Spinal cord (tissue), 9 donors: ENCODE measurements at regions not wholly inside any gene's neighbourhood (a gene's known extent, or its start where the extent isn't known, plus 50 kb on each side); places are given as distances from the start of the nearest gene placed in this dataset.

Source experiments
- DNase-seq, 6 donors: peaks; one replicate each; pipeline versions ENCODE4 v3.0.0 to v3.0.0-alpha.2; 2013 to 2015; ENCODE audit warnings: low spot score in 6 of 6, low read depth in 4 of 6
- H3K27ac ChIP-seq: one replicate; pipeline ENCODE4 v1.5.1; 2013; ENCODE audit warnings: low read depth, low read length, control low read depth
- H3K27me3 ChIP-seq: one replicate; pipeline ENCODE4 v1.6.1; 2013; ENCODE audit warnings: low read length; ENCODE audit not compliant: control insufficient read depth, insufficient read depth
- H3K36me3 ChIP-seq: one replicate; pipeline ENCODE4 v1.6.1; 2013; ENCODE audit warnings: low read length; ENCODE audit not compliant: control insufficient read depth, insufficient read depth
- H3K4me1 ChIP-seq: one replicate; pipeline ENCODE4 v1.6.1; 2013; ENCODE audit warnings: low read length; ENCODE audit not compliant: control insufficient read depth, insufficient read depth
- H3K4me3 ChIP-seq: one replicate; pipeline ENCODE4 v1.5.1; 2013; ENCODE audit warnings: low read depth, low read length, control low read depth
- H3K9me3 ChIP-seq: one replicate; pipeline ENCODE4 v1.6.1; 2013; ENCODE audit warnings: low read length; ENCODE audit not compliant: control insufficient read depth, insufficient read depth
- WGBS: methylation state at CpG from one replicate; pipeline ENCODE4 v1.1.5; 2013; ENCODE audit warnings: missing lambda C conversion rate; ENCODE audit not compliant: insufficient coverage; 5-methylcytosine and 5-hydroxymethylcytosine counted together
- donor health status: healthy.

DNA sequence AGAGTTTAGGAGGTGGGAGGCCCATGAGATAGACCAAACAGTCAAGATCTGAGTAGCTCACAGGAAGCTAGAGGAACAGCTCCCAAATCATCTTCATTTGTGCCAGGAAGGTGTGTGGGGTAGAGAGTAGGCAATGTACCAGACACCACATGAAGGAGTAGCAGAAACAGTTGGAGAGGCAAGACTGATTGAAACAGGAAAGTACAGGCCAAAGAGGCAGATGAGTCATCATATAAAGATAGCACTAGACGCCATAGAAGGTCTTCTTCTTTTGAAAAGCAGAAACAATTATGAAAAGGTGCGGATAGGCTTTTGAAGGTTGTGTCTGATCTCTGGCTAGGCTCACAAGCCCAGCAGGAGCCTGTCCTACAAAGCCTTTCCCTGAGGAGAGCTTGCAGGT lies 62.7 kb upstream of the PALM2AKAP2 start:
- no peaks in the 10 kb centered on the region for H3K9me3 ChIP-seq
- no peak overlapping the region for H3K27ac ChIP-seq
- H3K4me3 ChIP-seq, result no peak overlapping the region
- WGBS, result 90% methylated on average over 2 of the region's 2 CpGs
- H3K4me1 ChIP-seq, result no peaks in the 10 kb centered on the region
- no peaks in the 10 kb centered on the region for H3K36me3 ChIP-seq
- no peak for DNase-seq
- no peaks in the 10 kb centered on the region for H3K27me3 ChIP-seq

DNA sequence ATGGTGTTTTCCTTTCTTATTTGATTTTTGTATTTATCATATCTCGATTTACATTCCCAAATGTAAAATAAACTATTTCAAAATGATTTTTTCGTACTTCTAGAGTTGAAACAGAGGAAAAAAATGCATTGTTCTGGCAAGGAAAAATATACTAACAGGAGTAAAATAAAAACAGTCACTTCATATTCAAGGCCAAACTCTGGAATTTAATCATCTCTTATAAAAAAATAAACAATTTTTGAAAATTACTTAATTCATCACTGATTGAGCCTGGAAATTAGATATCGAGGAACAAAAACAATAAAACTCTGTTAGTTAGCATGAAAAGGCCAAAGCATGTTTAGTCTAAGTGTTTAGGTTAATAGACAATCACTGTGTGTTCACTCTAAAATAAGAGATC lies 61.1 kb upstream of the PALM2AKAP2 start:
- Histone ChIP-seq H3K27ac (no peak overlapping the region), H3K4me1 (no peaks in the 10 kb centered on the region)

DNA sequence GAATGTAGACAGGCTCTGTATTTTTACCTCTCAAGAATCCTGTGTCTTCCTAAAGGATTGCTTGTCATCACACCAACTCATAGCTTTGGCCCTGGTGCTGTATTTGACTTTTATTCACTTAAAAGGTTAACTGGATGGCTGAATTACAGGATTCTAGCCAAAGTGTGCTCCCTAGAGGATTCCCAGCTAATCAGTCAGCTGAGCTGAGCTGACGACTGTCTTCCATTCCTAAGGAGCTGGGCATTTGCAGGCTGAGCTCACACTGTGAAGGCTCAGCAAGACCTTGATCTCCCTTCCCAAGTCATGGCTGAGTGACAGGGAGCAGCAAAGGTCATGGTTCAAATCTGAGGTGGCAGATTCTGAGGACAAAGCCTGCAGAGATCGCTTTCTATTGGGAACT lies 59.0 kb upstream of the PALM2AKAP2 start:
- no peaks in the 10 kb centered on the region for H3K9me3 ChIP-seq
- no peaks in the 10 kb centered on the region for H3K36me3 ChIP-seq
- H3K4me3 ChIP-seq, result no peak overlapping the region
- H3K27ac ChIP-seq, result no peak overlapping the region
- no peaks in the 10 kb centered on the region for H3K27me3 ChIP-seq
- no peaks in the 10 kb centered on the region for H3K4me1 ChIP-seq
- WGBS, result 21% methylated on average over 1 of the region's 2 CpGs
- DNase-seq, result no peak

More for the DNA sequence above, 61.1 kb upstream of the PALM2AKAP2 start:
- H3K4me3 ChIP-seq, result no peak overlapping the region
- no CpG with 5 or more reads among the region's 3 CpGs for WGBS
- H3K36me3 ChIP-seq, result no peaks in the 10 kb centered on the region
- no peaks in the 10 kb centered on the region for H3K9me3 ChIP-seq
- H3K27me3 ChIP-seq, result no peaks in the 10 kb centered on the region
- no peak for DNase-seq

DNA sequence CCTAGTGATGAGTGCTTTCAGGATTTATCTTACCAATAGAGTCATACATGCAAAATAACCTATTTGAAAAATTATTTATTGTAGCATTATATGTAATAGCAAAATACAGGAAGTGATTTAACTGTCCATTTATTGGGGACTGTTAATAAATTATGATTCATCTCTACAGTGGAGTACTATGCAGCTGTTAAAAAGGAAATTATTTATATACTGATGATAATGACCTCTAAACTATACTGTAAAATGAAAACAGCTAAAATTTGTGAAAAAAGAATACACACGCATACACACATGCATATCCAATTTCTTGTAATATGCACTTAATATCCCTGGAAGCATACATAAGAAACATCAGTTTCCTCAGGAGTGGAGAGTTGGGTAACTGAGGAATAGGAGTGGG lies 58.0 kb upstream of the PALM2AKAP2 start:
- Histone ChIP-seq H3K4me3 (no peak overlapping the region), H3K27me3 (no peaks in the 10 kb centered on the region), H3K9me3 (no peaks in the 10 kb centered on the region), H3K27ac (no peak overlapping the region), H3K4me1 (no peaks in the 10 kb centered on the region), H3K36me3 (no peaks in the 10 kb centered on the region)
- no peak for DNase-seq
- WGBS, result no CpG with 5 or more reads among the region's 1 CpG

DNA sequence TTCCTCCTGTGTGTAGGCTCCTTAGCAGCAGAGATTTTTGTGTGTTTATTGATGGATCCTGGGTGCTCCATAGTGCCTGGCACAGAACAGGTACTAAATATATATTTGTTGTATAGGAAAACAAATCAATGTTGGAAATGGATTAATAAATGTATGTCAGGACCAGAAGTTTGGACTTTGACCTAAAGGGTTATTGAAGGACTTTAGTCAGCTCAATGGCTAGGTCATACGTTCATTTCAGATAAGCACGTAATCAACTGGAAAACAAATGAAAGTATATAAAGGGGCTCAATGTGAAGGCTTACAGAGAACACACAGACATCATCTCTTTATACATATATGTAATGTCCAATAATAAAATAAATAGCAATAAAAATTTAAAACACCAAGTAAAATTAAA lies 56.2 kb upstream of the PALM2AKAP2 start:
- Histone ChIP-seq H3K27me3 (no peaks in the 10 kb centered on the region), H3K36me3 (no peaks in the 10 kb centered on the region), H3K4me3 (no peak overlapping the region), H3K4me1 (no peaks in the 10 kb centered on the region), H3K27ac (no peak overlapping the region), H3K9me3 (no peaks in the 10 kb centered on the region)
- DNase-seq, result no peak
- no CpG with 5 or more reads among the region's 2 CpGs for WGBS

DNA sequence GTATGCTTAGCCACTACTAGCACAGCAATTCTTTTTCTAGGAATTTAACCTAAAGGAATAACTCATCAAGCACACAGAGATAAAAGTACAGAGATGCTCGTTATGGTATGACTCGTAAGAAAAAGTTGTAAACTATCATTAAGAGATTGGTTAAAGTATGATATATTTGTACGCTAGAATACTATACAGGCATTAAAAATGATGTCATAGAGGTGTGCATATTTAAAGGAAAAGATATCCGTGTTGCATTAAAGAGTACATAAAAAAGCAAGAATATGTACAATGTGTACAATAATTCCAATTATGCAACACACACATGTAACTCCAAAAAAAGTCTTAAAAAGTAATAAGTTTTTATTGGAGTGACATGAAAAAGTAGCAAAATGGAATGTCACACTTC lies 54.5 kb upstream of the PALM2AKAP2 start:
- no CpG with 5 or more reads among the region's 4 CpGs for WGBS
- H3K27ac ChIP-seq, result no peak overlapping the region

DNA sequence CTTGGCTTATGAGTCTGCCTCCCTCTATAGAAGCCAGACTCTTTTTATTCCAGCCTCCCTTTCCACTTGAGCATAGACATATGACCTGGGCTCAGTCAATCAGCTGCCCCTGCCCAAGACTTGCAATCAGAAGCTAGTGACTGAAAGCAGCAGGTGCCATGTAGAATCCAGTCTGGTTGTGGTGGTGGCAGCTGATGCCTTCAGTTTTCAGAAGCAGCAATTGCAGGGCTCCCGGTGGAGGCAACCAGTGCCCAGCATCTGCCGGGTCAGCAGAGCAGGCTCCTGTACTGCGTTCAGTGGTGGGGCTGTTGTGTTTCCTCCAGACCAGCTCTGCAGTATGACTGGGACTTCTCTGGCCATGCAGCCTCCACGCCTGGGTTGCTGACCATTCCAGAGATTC lies 53.9 kb upstream of the PALM2AKAP2 start:
- Histone ChIP-seq H3K4me1 (no peaks in the 10 kb centered on the region), H3K4me3 (no peak overlapping the region), H3K27ac (no peak overlapping the region), H3K27me3 (no peaks in the 10 kb centered on the region), H3K36me3 (no peaks in the 10 kb centered on the region), H3K9me3 (no peaks in the 10 kb centered on the region)
- WGBS, result 91% methylated on average over 3 of the region's 4 CpGs
- no peak for DNase-seq

More for the DNA sequence above, 54.5 kb upstream of the PALM2AKAP2 start:
- DNase-seq, result no peak
- Histone ChIP-seq H3K36me3 (no peaks in the 10 kb centered on the region), H3K9me3 (no peaks in the 10 kb centered on the region), H3K4me3 (no peak overlapping the region), H3K4me1 (no peaks in the 10 kb centered on the region), H3K27me3 (no peaks in the 10 kb centered on the region)

DNA sequence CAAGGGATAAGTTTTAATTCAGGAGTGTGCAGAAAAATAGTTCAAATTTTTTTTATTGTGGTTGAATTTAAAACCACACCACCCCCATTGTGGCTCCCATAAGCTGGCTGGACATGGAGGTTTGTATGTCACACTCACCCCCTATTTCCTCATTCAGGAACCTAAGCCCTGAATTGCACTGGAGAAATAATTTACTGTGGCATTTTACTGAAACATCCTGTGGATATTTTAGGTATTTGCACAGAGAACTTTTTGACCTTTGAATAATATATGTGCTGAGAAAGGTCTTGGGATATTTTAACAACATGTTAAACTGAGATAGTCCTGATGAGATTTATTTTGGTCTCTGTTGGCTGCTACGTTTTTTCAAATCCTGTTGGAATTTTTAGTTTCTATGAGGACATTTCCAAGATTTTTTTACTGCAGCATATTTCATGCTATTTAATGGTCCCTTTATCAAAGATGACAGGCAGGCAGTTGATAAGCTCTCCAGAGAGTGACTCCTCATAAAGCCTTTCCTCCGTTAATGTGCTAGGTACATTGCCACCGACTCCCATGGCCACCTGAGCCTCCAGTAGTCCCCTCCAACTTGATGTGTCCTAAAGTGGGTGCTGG lies 51.2 kb upstream of the PALM2AKAP2 start:
- H3K4me3 ChIP-seq, result no peak overlapping the region
- no peak overlapping the region for H3K27ac ChIP-seq
- no peak for DNase-seq
- WGBS, result no CpG with 5 or more reads among the region's 3 CpGs
- H3K36me3 ChIP-seq, result no peaks in the 10 kb centered on the region
- H3K27me3 ChIP-seq, result no peaks in the 10 kb centered on the region
- no peaks in the 10 kb centered on the region for H3K4me1 ChIP-seq
- no peaks in the 10 kb centered on the region for H3K9me3 ChIP-seq

DNA sequence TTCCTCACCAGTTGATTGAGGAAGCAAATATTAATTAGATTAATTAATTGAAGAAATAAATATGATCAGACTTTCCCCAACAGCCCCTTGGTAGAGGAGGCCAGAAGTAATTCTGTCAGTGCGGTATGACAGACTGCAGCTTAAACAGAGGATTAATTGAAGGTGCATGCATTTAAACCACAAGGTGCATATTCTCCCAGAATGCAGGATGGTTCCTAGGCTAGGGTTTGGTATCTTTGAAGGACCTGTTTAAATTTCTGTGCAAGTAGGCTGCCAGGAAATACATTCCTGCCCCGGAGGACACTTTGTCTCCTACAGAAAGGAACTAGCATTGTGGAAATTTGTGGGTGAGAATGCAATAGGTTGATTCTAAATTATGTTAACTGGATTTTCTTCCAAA lies 50.5 kb upstream of the PALM2AKAP2 start:
- no peak overlapping the region for H3K27ac ChIP-seq
- H3K27me3 ChIP-seq, result no peaks in the 10 kb centered on the region
- DNase-seq, result no peak
- no peaks in the 10 kb centered on the region for H3K9me3 ChIP-seq
- WGBS, result 80% methylated on average over 2 of the region's 2 CpGs
- H3K4me1 ChIP-seq, result no peaks in the 10 kb centered on the region
- no peak overlapping the region for H3K4me3 ChIP-seq
- H3K36me3 ChIP-seq, result no peaks in the 10 kb centered on the region
